ENCODE measurements at regions not wholly inside any gene's neighbourhood (a gene's known extent, or its start where the extent isn't known, plus 50 kb on each side); places are given as distances from the start of the nearest gene placed in this dataset.

- DNase-seq: no peak
- Histone ChIP-seq H3K27me3 (no peaks in the 10 kb centered on the region), H3K9ac (ENCODE audit: low read depth in 2 of 2, low read length in 2 of 2) (no peak overlapping the region), H3K27ac (no peak overlapping the region), H3K4me3 (no peak overlapping the region), H3K9me3 (no peaks in the 10 kb centered on the region), H3K4me1 (no peaks in the 10 kb centered on the region), H3K36me3 (no peaks in the 10 kb centered on the region)
- intact Hi-C loops (cut with DNase I): no loop called here
- no peak for TF ChIP-seq CTCF (IDR thresholded peaks at IDR 0.05)
Observed at GRCh38 chr15:46120713-46121112, 485.9 kb downstream of the SQOR start.

GRCh38 chr15:46121441-46121840 lies 486.6 kb downstream of the SQOR start:
- TF ChIP-seq CTCF (IDR thresholded peaks at IDR 0.05): no peak
- DNase-seq: no peak
- no peaks in the 10 kb centered on the region for H3K9me3 ChIP-seq
- intact Hi-C loops (cut with DNase I): no loop called here
- no peaks in the 10 kb centered on the region for H3K36me3 ChIP-seq
- no peak overlapping the region for H3K9ac ChIP-seq (ENCODE audit: low read depth in 2 of 2, low read length in 2 of 2)
- no peak overlapping the region for H3K27ac ChIP-seq
- H3K4me3 ChIP-seq: no peak overlapping the region
- no peaks in the 10 kb centered on the region for H3K4me1 ChIP-seq
- no peaks in the 10 kb centered on the region for H3K27me3 ChIP-seq

GRCh38 chr15:46126581-46126980 lies 491.8 kb downstream of the SQOR start:
- intact Hi-C loops (cut with DNase I): no loop called here
- H3K9ac ChIP-seq (ENCODE audit: low read depth in 2 of 2, low read length in 2 of 2): no peak overlapping the region
- H3K27me3 ChIP-seq: no peaks in the 10 kb centered on the region
- no peak for TF ChIP-seq CTCF (IDR thresholded peaks at IDR 0.05)
- no peaks in the 10 kb centered on the region for H3K4me1 ChIP-seq
- DNase-seq: no peak
- no peak overlapping the region for H3K4me3 ChIP-seq
- H3K9me3 ChIP-seq: no peaks in the 10 kb centered on the region
- no peak overlapping the region for H3K27ac ChIP-seq
- no peaks in the 10 kb centered on the region for H3K36me3 ChIP-seq

- H3K9me3 ChIP-seq: no peaks in the 10 kb centered on the region
- DNase-seq: no peak
- H3K27ac ChIP-seq: no peak overlapping the region
- no peak overlapping the region for H3K9ac ChIP-seq (ENCODE audit: low read depth in 2 of 2, low read length in 2 of 2)
- no peaks in the 10 kb centered on the region for H3K4me1 ChIP-seq
- no peaks in the 10 kb centered on the region for H3K36me3 ChIP-seq
- H3K27me3 ChIP-seq: no peaks in the 10 kb centered on the region
- no peak overlapping the region for H3K4me3 ChIP-seq
- intact Hi-C loops (cut with DNase I): no loop called here
- no peak for TF ChIP-seq CTCF (IDR thresholded peaks at IDR 0.05)
Observed at GRCh38 chr15:46127361-46127874, 492.6 kb downstream of the SQOR start.

DNA sequence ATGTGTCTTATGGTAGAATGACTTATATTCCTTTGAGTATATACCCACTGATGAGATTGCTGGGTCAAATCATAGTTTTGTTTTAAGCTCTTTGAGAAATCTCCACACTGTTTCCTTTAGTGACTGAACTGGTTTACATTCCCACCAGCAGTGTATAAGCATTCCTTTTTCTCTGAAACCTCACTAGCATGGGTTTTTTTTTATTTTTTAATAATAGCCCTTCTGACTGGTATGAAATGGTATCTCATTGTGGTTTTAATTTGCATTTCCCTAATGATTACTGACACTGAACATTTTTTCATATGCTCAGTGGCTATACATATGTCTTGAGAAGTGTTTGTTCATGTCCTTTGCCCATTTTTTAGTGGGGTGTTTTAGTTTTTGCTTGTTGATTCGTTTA lies 494.3 kb downstream of the SQOR start:
- intact Hi-C loops (cut with DNase I): no loop called here
- Histone ChIP-seq H3K27me3 (no peaks in the 10 kb centered on the region), H3K36me3 (no peaks in the 10 kb centered on the region), H3K4me1 (no peaks in the 10 kb centered on the region), H3K4me3 (no peak overlapping the region), H3K9me3 (no peaks in the 10 kb centered on the region), H3K9ac (ENCODE audit: low read depth in 2 of 2, low read length in 2 of 2) (no peak overlapping the region), H3K27ac (no peak overlapping the region)
- no peak for TF ChIP-seq CTCF (IDR thresholded peaks at IDR 0.05)
- DNase-seq: no peak

DNA sequence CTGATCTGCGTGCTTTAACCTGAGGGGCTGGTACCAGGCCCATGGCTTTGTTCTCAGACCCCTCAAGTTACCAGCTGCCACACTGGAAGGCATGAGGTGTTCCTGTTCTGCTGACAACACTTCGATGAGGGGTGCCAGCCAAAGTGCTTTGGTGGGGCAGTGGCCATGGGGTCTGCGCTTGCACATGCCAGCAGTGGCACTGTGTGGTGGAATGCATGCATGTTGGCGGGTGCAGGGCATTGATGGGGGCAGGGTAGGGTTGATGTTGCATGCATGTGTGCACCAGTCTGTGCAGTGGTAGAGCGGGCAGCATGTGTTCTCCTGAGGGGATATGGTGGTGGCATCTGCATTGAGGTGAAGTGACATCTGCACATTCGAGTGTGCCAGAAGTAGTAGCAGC lies 497.0 kb downstream of the SQOR start:
- no peak for TF ChIP-seq CTCF (IDR thresholded peaks at IDR 0.05)
- Histone ChIP-seq H3K36me3 (no peaks in the 10 kb centered on the region), H3K9me3 (no peaks in the 10 kb centered on the region), H3K9ac (ENCODE audit: low read depth in 2 of 2, low read length in 2 of 2) (no peak overlapping the region), H3K27ac (no peak overlapping the region), H3K4me3 (no peak overlapping the region), H3K4me1 (no peaks in the 10 kb centered on the region), H3K27me3 (no peaks in the 10 kb centered on the region)
- no peak for DNase-seq
- intact Hi-C loops (cut with DNase I): no loop called here

All from colonic mucosa (tissue), 4 donors.